HG03025 (cell line): ENCODE measurements at regions not wholly inside any gene's neighbourhood (a gene's known extent, or its start where the extent isn't known, plus 50 kb on each side); places are given as distances from the start of the nearest gene placed in this dataset.

Source experiments
- ATAC-seq: cut with Tn5 transposase; IDR thresholded peaks from one replicate; pipeline ENCODE4 v1.9.1; 2021; ENCODE audit warnings: mild to moderate bottlenecking, moderate library complexity; ENCODE audit not compliant: unreplicated experiment, low FRiP score

GRCh38 chr4:29390921-29391320 lies 1329.2 kb upstream of the PCDH7 start:
- ATAC-seq: no peak

- no peak for ATAC-seq
Observed at GRCh38 chr4:29405116-29405515, 1315.1 kb upstream of the PCDH7 start.

GRCh38 chr4:29415771-29416170 lies 1304.4 kb upstream of the PCDH7 start:
- no peak for ATAC-seq

- ATAC-seq: no peak
Observed at GRCh38 chr4:29423836-29424721, 1296.1 kb upstream of the PCDH7 start.

GRCh38 chr4:29453303-29453820 lies 1266.8 kb upstream of the PCDH7 start:
- ATAC-seq: no peak

GRCh38 chr4:29459926-29460325 lies 1260.2 kb upstream of the PCDH7 start:
- no peak for ATAC-seq

GRCh38 chr4:29467044-29467717 lies 1253.0 kb upstream of the PCDH7 start:
- ATAC-seq: no peak
